GM12875 (cell line): ENCODE measurements at regions not wholly inside any gene's neighbourhood (a gene's known extent, or its start where the extent isn't known, plus 50 kb on each side); places are given as distances from the start of the nearest gene placed in this dataset.

ENCODE experiments used
- H3K4me3 ChIP-seq: one replicate; pipeline ENCODE4 v1.5.1; 2011; ENCODE audit warnings: low read depth, low read length, control low read depth
- CTCF ChIP-seq: IDR thresholded peaks from 2 replicates; pipeline ENCODE4 v1.5.1; 2011; ENCODE audit warnings: low read depth, mild to moderate bottlenecking, control low read depth, inconsistent platforms, low read length, moderate library complexity, borderline replicate concordance; ENCODE audit not compliant: insufficient read depth

- no peak for TF ChIP-seq CTCF
- no peak overlapping the region for H3K4me3 ChIP-seq
Observed at GRCh38 chr7:113402005-113402404, 283.7 kb upstream of the SMIM30 start.

- H3K4me3 ChIP-seq = no peak overlapping the region
Observed at GRCh38 chr7:113394856-113395255, 276.5 kb upstream of the SMIM30 start.

GRCh38 chr7:113392841-113393540 lies 274.6 kb upstream of the SMIM30 start:
- H3K4me3 ChIP-seq = no peak overlapping the region
- no peak for TF ChIP-seq CTCF

More at GRCh38 chr7:113394856-113395255, 276.5 kb upstream of the SMIM30 start:
- no peak for TF ChIP-seq CTCF

GRCh38 chr7:113392421-113392820 lies 274.1 kb upstream of the SMIM30 start:
- TF ChIP-seq CTCF = no peak

GRCh38 chr7:113389112-113389646 lies 270.8 kb upstream of the SMIM30 start:
- H3K4me3 ChIP-seq = no peak overlapping the region
- TF ChIP-seq CTCF = no peak

More at GRCh38 chr7:113392421-113392820, 274.1 kb upstream of the SMIM30 start:
- H3K4me3 ChIP-seq = no peak overlapping the region

- no peak for TF ChIP-seq CTCF
- H3K4me3 ChIP-seq = no peak overlapping the region
Observed at GRCh38 chr7:113383638-113384037, 265.3 kb upstream of the SMIM30 start.

- no peak for TF ChIP-seq CTCF
- no peak overlapping the region for H3K4me3 ChIP-seq
Observed at GRCh38 chr7:113379746-113380145, 261.4 kb upstream of the SMIM30 start.
